IPS DF 19.7 (cell line): ENCODE measurements at regions not wholly inside any gene's neighbourhood (a gene's known extent, or its start where the extent isn't known, plus 50 kb on each side); places are given as distances from the start of the nearest gene placed in this dataset.
"Not testable (repeated sequence)": the region's sequence is repeated elsewhere in the genome, so short reads cannot be mapped to it uniquely, and the experiment has no call there.

ENCODE experiments used
- DNase-seq: peaks from one replicate; pipeline ENCODE4 v3.0.0-alpha.2; 2013; ENCODE audit warnings: low read depth, low spot score

DNA sequence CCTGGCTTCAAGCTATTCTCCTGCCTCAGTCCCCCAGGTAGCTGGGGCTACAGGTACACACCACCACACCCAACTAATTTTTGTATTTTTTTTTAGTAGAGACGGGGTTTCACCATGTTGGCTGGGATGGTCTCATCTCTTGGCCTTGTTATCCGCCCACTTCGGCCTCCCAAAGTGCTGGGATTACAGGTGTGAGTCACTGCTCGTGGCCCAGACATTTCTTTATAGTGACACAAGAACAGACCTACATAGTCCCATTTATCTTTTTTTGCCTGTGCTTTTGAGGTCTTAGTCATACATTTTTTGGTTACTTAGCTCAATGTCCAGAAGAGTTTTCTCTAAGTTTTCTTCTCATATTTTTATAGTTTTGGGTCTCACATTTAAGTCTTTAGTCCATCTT, 247.4 kb downstream of the SYT10 start:
- DNase-seq: no peak

DNA sequence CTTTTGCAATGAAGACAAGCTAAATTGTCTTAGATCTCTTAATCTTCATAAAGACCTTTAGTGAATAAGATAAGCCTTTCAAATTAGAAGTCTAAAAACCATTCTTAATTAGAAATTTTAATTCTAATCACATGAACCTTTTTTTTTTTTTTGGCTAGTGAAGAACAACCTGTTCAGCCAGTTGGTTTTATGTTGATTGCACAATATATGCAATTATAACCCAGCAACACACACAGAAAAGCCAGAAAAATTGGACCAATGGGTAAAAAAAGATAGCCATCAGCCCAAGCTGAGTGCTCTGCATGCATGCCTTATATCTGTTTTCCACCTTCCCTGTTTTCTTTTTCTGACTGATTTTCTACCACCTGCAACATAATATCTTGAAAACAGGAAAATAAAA, 252.2 kb downstream of the SYT10 start:
- no peak for DNase-seq

DNA sequence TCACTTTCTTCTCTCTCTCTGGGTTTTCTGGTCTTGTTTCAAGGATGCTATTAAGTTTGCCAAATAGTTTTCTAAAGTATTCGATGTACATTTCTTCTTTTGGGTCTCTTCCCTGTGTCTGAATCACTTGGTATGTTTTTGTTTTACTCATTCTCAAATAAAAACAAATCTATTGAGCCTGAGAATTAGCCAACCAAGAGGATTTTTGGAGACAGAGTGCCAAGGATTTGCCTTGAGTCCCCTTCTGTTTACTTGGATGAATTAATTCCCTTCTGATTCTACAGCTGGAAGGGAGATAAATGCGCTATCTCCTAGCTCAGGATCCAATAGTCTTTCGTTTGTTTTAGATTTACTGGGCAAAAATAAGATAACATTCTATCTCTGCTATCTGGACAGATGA, 255.5 kb downstream of the SYT10 start:
- DNase-seq: no peak

DNA sequence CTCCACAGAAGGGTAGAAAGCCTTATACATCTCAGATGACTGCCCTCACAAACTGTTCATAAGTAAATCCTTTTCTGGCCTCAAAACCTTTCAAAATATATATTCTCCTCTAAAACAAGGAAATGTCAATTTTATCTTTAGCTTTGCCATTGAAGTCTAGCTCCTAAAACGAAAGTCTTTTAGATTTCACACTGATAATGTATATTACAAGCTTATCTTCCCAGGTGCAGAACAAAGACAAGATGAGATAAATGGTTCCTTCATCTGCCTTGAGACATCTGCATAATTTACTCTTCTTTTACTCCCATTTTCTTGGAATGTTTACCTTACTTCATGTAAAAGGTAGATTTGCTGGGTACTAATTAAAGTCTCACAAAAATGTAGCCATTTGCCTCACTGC, 257.1 kb downstream of the SYT10 start:
- no peak for DNase-seq

DNA sequence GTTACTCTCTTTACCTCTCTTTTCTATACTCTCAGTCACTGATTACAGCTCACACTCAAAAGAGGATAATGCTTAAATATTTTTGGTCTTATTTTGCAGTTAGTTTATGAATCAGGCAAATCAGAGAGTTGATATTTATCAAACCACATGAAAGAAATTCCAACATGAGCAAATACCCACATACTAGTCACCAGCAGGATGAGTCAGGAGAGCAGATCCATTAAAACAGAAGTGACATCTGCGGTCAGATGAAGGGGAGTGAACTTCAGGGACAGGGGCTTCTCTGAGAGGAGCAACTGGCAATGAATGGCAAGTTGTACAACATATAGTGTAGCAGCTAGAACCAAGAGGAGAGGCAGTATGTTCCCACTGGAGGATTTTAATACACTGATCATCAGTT, 258.7 kb downstream of the SYT10 start:
- DNase-seq: no peak

DNA sequence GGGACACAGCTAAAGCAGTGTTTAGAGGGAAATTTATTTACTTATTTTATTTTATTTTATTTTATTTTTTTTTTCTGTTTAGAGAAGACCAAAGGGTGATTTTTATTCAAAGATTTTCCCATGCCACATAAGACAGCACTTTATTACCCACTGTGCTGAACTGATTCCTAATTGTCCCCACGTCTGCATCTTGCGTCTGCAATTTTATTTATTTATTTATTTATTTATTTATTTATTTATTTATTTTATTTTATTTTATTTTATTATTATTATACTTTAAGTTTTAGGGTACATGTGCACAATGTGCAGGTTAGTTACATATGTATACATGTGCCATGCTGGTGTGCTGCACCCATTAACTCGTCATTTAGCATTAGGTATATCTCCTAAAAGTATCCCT, 269.7 kb upstream of the PKP2 start:
- not testable (repeated sequence) for DNase-seq

DNA sequence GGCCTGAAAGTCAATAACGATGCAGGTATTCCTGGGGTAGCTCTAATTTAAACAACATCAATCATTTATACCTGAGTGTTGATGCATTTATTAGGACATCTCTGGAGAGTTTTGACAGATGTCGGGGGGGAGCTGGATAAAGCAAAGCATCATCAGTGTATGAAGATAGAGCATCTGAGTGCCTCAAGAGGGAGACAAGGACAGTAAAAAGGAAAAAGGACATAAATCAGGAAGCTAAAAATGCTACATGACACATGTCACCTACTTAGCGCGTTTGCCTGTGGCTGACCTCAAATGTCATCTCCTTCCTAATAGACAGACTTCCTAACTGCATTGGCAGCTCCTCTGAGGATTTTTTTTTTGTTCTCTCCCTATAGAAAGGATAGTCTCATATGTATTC, 259.5 kb upstream of the PKP2 start:
- no peak for DNase-seq

DNA sequence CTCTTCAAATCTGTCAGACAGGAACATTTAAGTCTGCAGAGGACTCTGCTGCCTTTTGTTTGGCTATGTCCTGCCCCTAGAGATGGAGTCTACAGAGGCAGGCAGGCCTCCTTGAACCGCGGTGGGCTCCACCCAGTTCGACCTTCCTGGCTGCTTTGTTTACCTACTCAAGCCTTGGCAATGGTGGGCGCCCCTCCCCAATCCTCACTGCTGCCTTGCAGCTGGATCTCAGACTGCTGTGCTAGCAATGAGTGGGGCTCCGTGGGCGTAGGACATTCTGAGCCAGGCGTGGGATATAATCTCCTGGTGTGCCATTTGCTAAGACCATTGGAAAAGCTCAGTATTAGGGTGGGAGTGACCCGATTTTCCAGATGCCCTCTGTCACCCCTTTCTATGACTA, 250.7 kb upstream of the PKP2 start:
- DNase-seq: not testable (repeated sequence)

DNA sequence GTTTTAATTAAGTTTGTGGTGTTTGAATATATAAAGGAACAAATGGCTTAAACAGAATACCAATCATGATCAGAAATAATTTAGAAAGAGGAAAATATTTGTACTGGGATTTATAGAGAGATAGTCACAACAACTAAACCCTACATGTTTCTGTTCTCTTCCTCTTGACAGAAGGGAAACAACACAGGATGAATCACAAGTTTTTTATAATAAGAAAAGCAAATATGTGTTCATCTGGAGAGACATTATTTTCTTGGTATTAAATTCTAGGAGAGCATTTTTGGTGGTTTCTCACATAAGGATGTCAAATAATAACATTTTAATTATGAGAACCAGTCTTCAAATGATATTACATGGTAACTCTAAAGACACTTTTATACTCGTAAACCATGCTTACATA, 232.9 kb upstream of the PKP2 start:
- DNase-seq: no peak

DNA sequence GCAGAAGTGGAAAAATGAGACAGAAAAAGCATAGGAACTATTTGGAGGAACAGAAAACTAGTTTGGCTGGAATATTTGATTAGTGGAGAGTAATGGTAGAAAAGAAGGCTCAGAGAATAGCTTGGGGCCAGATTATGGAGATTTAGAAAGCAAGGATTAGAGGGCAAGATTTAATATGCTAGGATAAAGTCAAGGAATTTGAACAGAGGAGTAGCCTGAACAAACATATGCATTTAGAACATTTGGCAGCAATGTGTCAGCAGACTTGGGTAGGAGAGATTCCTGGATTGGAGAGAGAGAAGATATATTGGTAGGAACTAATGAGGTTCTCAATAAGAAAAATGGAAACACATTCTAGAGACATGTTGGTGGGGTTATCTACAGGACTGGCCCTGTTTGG, 229.2 kb upstream of the PKP2 start:
- DNase-seq: no peak

DNA sequence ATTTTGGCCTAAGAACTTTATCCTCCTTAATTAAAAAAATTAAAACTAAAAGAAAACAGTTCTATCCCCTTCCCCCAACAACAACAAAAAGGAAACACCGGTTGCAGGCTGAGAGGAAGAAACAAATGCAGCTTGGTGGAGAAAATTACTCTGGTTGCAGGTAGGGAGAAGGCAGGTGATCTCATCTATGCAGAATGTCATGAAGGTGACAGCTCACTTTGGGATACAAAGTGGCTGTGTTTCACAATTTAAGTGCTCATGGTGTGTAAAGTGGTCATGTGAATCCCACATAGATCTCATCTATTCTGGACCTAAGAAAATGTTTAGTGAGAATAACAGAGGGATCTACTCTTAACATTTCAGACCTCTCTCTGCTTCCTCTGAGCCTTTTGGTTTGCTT, 219.7 kb upstream of the PKP2 start:
- peak; percentile 20 for DNase-seq

DNA sequence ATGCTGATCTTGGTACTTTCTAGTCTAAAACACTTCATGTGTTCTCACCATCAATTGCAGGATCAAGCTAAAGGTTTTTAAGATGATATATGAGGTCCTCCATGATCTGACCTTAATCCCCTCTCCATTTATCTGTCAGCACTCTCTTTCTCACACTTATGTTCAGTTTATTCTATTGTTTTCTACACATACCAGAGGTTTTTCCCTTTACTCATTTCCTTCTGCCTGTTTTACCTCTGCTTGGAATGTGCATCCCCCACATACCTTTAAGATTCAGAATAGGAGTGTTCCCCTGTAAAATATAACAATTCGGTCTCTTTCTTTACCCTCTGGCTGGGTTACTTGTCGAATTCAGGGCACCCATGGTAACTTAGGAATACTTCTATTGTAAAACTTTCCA, 219.1 kb upstream of the PKP2 start:
- DNase-seq: no peak

DNA sequence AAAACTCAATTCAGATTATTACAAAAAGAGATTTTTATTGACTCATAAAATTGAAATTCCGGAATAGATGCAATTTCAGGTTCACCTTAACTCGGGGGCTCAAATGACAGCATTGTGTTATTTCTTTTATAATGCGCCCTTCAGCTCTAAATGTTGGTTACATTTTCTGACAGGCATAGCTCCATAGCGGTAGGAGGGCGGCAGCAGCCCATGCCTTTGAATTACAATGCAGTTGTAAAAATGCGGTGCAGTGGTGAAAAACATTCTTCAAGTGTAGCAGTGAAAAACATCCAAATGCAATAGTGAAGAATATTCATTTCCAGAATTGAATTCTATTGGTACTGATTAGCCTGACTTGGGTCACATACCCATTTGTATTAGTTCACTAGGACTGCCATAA, 215.3 kb upstream of the PKP2 start:
- no peak for DNase-seq

DNA sequence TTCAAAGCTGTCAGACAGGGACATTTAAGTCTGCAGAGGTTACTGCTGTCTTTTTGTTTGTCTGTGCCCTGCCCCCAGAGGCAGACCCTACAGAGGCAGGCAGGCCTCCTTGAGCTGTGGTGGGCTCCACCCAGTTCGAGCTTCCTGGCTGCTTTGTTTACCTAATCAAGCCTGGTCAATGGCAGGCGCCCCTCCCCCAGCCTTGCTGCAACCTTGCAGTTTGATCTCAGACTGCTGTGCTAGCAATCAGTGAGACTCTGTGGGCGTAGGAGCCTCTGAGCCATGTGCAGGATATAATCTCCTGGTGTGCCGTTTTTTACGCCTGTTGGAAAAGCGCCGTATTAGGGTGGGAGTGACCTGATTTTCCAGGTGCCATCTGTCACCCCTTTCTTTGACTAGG, 211.2 kb upstream of the PKP2 start:
- DNase-seq: not testable (repeated sequence)

DNA sequence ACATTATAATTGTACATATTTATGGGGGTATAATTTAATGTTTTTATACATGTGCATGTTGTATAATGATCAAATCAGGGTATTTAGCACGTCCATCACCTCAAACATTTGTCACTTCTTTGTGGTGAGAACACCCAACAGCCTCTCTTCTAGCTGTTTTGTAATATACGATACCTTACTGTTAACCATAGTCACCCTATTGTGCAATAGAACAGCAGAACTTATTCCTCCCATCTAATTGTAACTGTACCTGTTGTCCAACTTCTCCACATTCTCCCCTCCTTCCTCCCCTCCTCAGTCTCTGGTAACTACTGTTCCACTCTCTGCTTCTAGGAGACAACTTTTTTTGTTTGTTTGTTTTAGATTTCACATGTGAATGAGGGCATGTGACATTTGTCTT, 197.0 kb upstream of the PKP2 start:
- DNase-seq: no peak

DNA sequence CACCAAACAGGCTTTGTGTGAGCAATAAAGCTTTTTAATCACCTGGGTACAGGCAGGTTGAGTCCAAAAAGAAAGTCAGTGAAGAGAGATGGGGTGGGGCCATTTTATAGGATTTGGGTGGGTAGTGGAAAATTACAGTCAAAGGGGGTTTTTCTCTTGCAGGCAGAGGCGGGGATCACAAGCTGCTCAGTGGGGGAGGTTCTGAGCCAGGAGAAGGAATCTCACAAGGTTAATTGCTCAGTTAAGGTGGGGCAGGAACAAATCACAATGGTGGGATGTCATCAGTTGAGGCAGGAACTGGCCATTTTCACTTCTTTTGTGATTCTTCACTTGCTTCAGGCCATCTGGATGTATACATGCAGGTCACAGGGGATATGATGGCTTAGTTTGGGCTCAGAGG, 191.3 kb upstream of the PKP2 start:
- not testable (repeated sequence) for DNase-seq

DNA sequence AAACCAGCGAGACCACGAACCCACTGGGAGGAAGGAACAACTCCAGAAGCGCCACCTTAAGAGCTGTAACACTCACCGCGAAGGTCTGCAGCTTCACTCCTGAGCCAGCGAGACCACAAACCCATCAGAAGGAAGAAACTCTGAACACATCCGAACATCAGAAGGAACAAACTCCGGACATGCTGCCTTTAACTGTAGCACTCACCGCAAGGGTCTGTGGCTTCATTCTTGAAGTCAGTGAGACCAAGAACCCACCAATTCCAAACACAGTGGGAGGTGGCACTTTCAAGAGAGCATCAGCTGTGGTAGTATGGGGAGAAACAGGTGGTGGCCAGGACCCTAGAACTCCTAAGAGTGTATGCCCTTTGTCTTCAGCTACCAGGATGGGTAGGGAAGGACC, 179.8 kb upstream of the PKP2 start:
- DNase-seq: not testable (repeated sequence)

DNA sequence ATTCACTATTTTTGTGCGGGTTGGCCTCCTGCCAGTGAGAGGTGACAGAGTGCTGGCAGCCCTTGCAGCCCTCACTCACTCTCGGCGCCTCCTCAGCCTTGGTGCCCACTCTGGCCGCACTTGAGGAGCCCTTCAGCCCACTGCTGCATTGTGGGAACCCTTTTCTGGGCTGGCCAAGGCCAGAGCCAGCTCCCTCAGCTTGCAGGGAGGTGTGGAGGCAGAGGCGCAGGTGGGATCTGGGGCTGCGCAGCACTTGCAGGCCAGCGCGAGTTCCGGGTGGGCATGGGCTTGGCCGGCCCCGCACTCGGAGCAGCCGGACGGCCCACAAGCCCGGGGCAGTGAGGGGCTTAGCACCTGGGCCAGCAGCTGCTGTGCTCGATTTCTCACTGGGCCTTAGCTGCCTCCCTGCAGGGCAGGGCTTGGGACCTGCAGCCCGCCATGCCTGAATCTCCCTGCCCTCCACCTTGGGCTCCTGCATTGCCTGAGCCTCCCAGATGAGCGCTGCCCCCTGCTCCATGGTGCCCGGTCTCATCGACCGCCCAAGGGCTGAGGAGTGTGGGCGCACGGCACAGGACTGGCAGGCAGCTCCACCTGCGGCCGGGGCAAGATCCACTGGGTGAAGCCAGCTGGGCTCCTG, 178.7 kb upstream of the PKP2 start:
- DNase-seq: not testable (repeated sequence)

DNA sequence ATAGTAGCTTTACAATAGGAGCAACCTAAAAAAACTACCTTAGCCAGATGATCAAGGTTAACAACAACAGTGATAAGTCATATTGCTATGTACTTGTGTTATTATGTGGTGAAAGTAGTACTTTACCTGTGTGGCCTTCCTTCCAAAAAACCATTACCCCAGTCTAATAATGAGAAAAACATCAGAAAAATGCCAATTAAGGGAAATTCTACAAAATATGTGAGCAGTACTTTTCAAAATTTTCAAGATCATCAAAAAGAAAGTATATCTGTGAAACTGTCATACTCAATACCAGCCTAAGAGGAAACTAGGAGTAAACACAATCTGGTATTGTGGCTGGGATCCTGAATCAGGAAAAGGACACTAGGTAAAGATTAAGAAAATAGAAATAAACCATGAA, 165.3 kb upstream of the PKP2 start:
- DNase-seq: no peak

DNA sequence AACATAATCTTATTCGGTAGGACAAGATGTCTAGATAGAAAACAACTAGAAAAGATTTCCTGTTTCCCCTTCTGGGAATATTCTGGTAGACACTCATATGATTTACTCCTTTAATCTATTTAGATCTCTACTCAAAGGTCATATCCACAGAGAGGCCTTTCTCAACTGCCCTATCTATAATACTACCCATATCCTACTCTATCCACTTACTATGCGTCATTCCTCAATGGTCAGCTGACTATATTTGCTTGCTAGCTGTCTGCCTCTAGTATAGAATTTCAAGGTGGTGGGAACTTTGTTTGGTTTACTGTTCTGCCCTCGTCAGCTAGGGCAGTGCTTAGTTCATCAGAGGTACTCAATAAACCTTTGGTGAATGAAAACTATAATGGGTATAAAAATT, 157.8 kb upstream of the PKP2 start:
- no peak for DNase-seq

DNA sequence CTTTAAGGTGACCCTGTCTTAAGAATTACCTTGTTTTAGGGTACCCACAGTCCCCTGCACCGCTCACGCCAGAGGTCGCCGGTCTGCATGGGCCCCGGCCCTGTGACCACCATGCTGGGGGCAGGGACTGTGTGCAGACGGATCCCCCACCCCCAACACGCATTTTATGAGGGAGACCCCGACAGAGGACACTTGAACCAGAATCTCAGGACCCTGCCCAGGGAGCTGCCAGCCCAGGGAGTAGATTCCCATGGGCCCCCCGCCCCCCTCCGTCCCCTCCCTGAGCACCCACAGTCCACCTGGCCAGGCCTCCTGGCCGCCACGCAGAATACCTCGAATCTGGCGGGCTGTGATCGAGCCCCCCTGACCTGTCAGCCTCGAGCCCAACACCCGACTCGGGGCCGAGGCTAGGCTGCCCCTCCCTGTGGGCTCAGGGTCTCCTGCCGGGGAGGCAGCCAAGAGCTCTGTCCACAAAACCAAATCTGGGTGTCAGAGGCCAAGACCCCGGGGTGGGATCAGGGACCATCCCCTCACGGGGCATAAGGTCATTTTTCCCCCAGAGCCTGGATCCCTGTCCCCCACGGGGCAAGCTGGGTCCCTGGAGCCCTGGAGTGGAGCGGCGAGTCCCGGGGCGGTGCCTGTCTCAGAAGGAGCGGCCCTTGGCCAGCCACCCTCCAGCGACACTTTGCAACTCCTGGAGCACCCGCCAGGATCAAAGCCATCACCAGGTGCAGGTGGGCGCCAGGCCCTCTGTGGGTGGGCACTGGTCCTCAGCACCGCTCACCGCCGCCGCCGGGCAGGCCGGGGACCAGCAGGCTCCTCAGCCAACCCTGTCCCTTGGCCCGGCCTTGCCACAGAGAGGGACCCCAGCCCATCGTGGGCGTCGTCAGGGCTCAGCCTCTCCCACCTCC, 155.8 kb upstream of the PKP2 start:
- DNase-seq: no peak

DNA sequence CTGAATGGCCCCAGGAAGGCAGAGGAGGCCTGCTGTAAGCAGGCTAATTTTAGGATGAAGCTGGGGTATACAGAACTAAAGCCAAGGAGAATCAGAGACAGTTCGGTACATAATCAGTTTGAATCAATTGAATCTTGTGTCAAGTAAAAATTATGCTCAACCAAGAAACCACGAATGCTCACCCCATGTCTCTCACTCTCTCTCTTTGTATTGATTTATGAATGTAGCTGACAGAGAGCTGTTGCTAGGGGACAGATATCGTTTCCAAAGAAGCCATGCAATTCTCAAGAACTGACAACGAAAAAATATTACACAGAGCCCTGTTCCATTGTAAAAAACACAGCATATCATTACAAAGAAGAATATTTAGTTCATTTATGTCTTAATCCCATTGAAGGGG, 151.1 kb upstream of the PKP2 start:
- no peak for DNase-seq

DNA sequence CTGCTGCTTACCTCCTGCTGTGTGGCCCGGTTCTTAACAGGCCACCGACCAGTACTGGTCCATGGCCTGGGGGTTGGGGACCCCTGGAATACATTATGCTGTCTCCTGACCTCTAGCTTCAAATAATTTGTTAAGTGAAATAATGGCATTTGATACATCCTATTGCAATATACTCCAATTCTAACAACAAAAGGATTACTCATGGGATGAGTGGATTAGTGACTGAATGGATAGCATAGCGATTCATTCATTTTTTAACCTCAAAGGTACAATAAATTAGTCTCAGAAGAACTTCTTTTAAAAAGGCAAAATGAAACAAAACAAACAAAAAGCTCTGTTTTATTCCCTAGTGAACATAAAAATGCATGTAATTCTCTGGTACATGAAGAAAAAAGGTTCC, 147.9 kb upstream of the PKP2 start:
- no peak for DNase-seq
